ENCODE measurements at regions not wholly inside any gene's neighbourhood (a gene's known extent, or its start where the extent isn't known, plus 50 kb on each side); places are given as distances from the start of the nearest gene placed in this dataset.
"Not testable (repeated sequence)": the region's sequence is repeated elsewhere in the genome, so short reads cannot be mapped to it uniquely, and the experiment has no call there.

- TF ChIP-seq POLR2A (IDR thresholded peaks at IDR 0.05; ENCODE audit: low read length) (no peak), GATA1 (IDR thresholded peaks at IDR 0.05; ENCODE audit: low read depth, low read length) (no peak)
- DNase-seq, result no peak
These were observed 112.1 kb upstream of the NEGR1 start for GRCh38 chr1:72394457-72394856.

- no peak for DNase-seq
- no peak for TF ChIP-seq GATA1 (IDR thresholded peaks at IDR 0.05; ENCODE audit: low read depth, low read length)
- TF ChIP-seq POLR2A (IDR thresholded peaks at IDR 0.05; ENCODE audit: low read length), result no peak
These were observed 96.7 kb upstream of the NEGR1 start for GRCh38 chr1:72379072-72379471.

GRCh38 chr1:72375226-72375625 is 92.9 kb upstream of the NEGR1 start:
- no peak for DNase-seq
- TF ChIP-seq GATA1 (IDR thresholded peaks at IDR 0.05; ENCODE audit: low read depth, low read length), result no peak

- no peak for DNase-seq
- TF ChIP-seq GATA1 (IDR thresholded peaks at IDR 0.05; ENCODE audit: low read depth, low read length) (no peak), POLR2A (IDR thresholded peaks at IDR 0.05; ENCODE audit: low read length) (no peak)
These were observed 89.1 kb upstream of the NEGR1 start for GRCh38 chr1:72371259-72372035.

- DNase-seq, result not testable (repeated sequence)
These were observed 88.5 kb upstream of the NEGR1 start for GRCh38 chr1:72370836-72371235.

- DNase-seq, result no peak
- no peak for TF ChIP-seq POLR2A (IDR thresholded peaks at IDR 0.05; ENCODE audit: low read length)
These were observed 86.9 kb upstream of the NEGR1 start for GRCh38 chr1:72369069-72369757.

- TF ChIP-seq GATA1 (IDR thresholded peaks at IDR 0.05; ENCODE audit: low read depth, low read length) (no peak), POLR2A (IDR thresholded peaks at IDR 0.05; ENCODE audit: low read length) (no peak)
- no peak for DNase-seq
These were observed 84.1 kb upstream of the NEGR1 start for GRCh38 chr1:72366466-72366865.

GRCh38 chr1:72365693-72366092 is 83.4 kb upstream of the NEGR1 start:
- TF ChIP-seq GATA1 (IDR thresholded peaks at IDR 0.05; ENCODE audit: low read depth, low read length) (no peak), POLR2A (IDR thresholded peaks at IDR 0.05; ENCODE audit: low read length) (no peak)
- no peak for DNase-seq

GRCh38 chr1:72362538-72362937 is 80.2 kb upstream of the NEGR1 start:
- no peak for TF ChIP-seq GATA1 (IDR thresholded peaks at IDR 0.05; ENCODE audit: low read depth, low read length)
- no peak for TF ChIP-seq POLR2A (IDR thresholded peaks at IDR 0.05; ENCODE audit: low read length)
- DNase-seq, result no peak

- no peak for TF ChIP-seq GATA1 (IDR thresholded peaks at IDR 0.05; ENCODE audit: low read depth, low read length)
- no peak for TF ChIP-seq POLR2A (IDR thresholded peaks at IDR 0.05; ENCODE audit: low read length)
- no peak for DNase-seq
These were observed 75.1 kb upstream of the NEGR1 start for GRCh38 chr1:72357411-72357810.

- no peak for TF ChIP-seq GATA1 (IDR thresholded peaks at IDR 0.05; ENCODE audit: low read depth, low read length)
- no peak for TF ChIP-seq POLR2A (IDR thresholded peaks at IDR 0.05; ENCODE audit: low read length)
- DNase-seq, result no peak
These were observed 73.6 kb upstream of the NEGR1 start for GRCh38 chr1:72355899-72356298.

GRCh38 chr1:72341661-72342060 is 59.3 kb upstream of the NEGR1 start:
- no peak for DNase-seq
- TF ChIP-seq POLR2A (IDR thresholded peaks at IDR 0.05; ENCODE audit: low read length), result no peak
- TF ChIP-seq GATA1 (IDR thresholded peaks at IDR 0.05; ENCODE audit: low read depth, low read length), result no peak

GRCh38 chr1:72336776-72337175 is 54.4 kb upstream of the NEGR1 start:
- no peak for DNase-seq
- TF ChIP-seq POLR2A (IDR thresholded peaks at IDR 0.05; ENCODE audit: low read length) (no peak), GATA1 (IDR thresholded peaks at IDR 0.05; ENCODE audit: low read depth, low read length) (no peak)

Data from erythroblast (primary cell).